Smooth muscle cell (in vitro differentiated cells): ENCODE measurements at regions not wholly inside any gene's neighbourhood (a gene's known extent, or its start where the extent isn't known, plus 50 kb on each side); places are given as distances from the start of the nearest gene placed in this dataset.

Experiments used
- DNase-seq: peaks from one replicate; lab custom pipeline; 2025; ENCODE audit not compliant: unreplicated experiment; lab: John Stamatoyannopoulos, UW
- H2AFZ ChIP-seq: fragments of 200-600 bp; sonication (generic); 2 replicates; pipeline ENCODE4 v1.6.0; 2016; ENCODE audit warnings: antibody characterized with exemption, low read depth, mild to moderate bottlenecking
- H3F3A ChIP-seq: fragments of 200-600 bp; sonication (generic); 2 replicates; pipeline ENCODE4 v1.6.0; 2017; ENCODE audit warnings: antibody characterized with exemption, low read depth
- H3K27ac ChIP-seq: fragments of 200-600 bp; sonication (generic); 2 replicates; pipeline ENCODE4 v1.5.1; 2016; ENCODE audit warnings: low read depth, mild to moderate bottlenecking
- H3K27me3 ChIP-seq: fragments of 200-600 bp; sonication (generic); 2 replicates; pipeline ENCODE4 v1.6.1; 2016; ENCODE audit warnings: low read depth, mild to moderate bottlenecking
- H3K36me3 ChIP-seq: fragments of 200-600 bp; sonication (generic); 2 replicates; pipeline ENCODE4 v1.5.1; 2016; ENCODE audit warnings: low read depth
- H3K4me1 ChIP-seq: fragments of 200-600 bp; sonication (generic); 2 replicates; pipeline ENCODE4 v1.5.1; 2016; ENCODE audit warnings: low read depth
- H3K4me2 ChIP-seq: fragments of 200-600 bp; sonication (generic); 2 replicates; pipeline ENCODE4 v1.6.0; 2016; ENCODE audit warnings: mild to moderate bottlenecking
- H3K4me3 ChIP-seq: fragments of 200-600 bp; sonication (generic); 2 replicates; pipeline ENCODE4 v1.5.1; 2016; ENCODE audit warnings: mild to moderate bottlenecking
- H3K79me2 ChIP-seq: fragments of 200-600 bp; sonication (generic); 2 replicates; pipeline ENCODE4 v1.6.0; 2016; ENCODE audit warnings: low read depth, mild to moderate bottlenecking
- H3K9ac ChIP-seq: fragments of 200-600 bp; sonication (generic); 2 replicates; pipeline ENCODE4 v1.6.0; 2016; ENCODE audit warnings: low read depth
- H3K9me3 ChIP-seq: fragments of 200-600 bp; sonication (generic); replicated peaks from 2 replicates; pipeline ENCODE4 v1.5.1; 2016; ENCODE audit warnings: low read depth
- H4K20me1 ChIP-seq: fragments of 200-600 bp; sonication (generic); 2 replicates; pipeline ENCODE4 v1.6.0; 2016; ENCODE audit warnings: low read depth
- WGBS: methylation state at CpG from one replicate; pipeline ENCODE4 v1.1.7; 2016; ENCODE audit warnings: low lambda C conversion rate; 5-methylcytosine and 5-hydroxymethylcytosine counted together
- TF ChIP-seq, protein P1 (sequence below): fragments of 200-600 bp; sonication (generic); IDR thresholded peaks from 2 replicates; pipeline ENCODE4 v1.5.1; 2017; ENCODE audit warnings: borderline replicate concordance, mild to moderate bottlenecking, antibody characterized with exemption; ENCODE audit not compliant: insufficient read depth, poor library complexity, severe bottlenecking

GRCh38 chr19:32287086-32287485, 58.3 kb upstream of the ZNF507 start:
- Histone ChIP-seq H2AFZ (no peak overlapping the region), H3K27ac (peak overlapping the region; percentile 56), H3K27me3 (peaks cover 29% of the 10 kb centered on the region), H3K9ac (peak overlapping the region; percentile 48), H3K36me3 (no peaks in the 10 kb centered on the region), H3K79me2 (no peaks in the 10 kb centered on the region), H4K20me1 (no peaks in the 10 kb centered on the region), H3K9me3 (no peaks in the 10 kb centered on the region), H3K4me3 (no peak overlapping the region), H3K4me2 (peak overlapping the region; percentile 79), H3K4me1 (no peaks in the 10 kb centered on the region), H3F3A (peaks cover 4% of the 10 kb centered on the region)
- no peak for DNase-seq
- WGBS = 50% methylated on average over 4 of the region's 4 CpGs
- TF ChIP-seq, protein P1, sequence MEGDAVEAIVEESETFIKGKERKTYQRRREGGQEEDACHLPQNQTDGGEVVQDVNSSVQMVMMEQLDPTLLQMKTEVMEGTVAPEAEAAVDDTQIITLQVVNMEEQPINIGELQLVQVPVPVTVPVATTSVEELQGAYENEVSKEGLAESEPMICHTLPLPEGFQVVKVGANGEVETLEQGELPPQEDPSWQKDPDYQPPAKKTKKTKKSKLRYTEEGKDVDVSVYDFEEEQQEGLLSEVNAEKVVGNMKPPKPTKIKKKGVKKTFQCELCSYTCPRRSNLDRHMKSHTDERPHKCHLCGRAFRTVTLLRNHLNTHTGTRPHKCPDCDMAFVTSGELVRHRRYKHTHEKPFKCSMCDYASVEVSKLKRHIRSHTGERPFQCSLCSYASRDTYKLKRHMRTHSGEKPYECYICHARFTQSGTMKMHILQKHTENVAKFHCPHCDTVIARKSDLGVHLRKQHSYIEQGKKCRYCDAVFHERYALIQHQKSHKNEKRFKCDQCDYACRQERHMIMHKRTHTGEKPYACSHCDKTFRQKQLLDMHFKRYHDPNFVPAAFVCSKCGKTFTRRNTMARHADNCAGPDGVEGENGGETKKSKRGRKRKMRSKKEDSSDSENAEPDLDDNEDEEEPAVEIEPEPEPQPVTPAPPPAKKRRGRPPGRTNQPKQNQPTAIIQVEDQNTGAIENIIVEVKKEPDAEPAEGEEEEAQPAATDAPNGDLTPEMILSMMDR = no peak

DNA sequence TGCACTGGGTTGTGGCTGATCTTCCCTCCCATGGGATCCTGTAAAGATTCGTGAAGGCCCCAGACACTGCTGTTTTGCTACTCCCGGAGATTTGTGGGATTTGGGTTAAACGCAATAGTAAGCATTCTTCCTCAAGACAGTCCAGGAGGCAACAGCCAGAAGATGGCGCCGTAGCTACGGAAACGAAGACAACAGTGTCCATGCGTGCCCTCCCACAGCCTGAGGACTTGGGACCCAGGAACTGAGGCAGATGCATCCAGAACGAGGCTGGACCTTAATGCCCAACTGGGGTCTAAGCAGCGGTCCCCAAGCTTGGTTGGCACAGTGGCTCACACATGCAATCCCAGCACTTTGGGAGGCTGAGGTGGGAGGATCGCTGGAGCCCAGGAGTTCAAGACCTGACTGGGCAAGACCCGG, 57.6 kb upstream of the ZNF507 start:
- no peaks in the 10 kb centered on the region for H3K9me3 ChIP-seq
- TF ChIP-seq, protein P1 = peak; percentile 55
- peak overlapping the region; percentile 56 for H3K27ac ChIP-seq
- H3K27me3 ChIP-seq = peaks cover 27% of the 10 kb centered on the region
- no peaks in the 10 kb centered on the region for H3K4me1 ChIP-seq
- H3K9ac ChIP-seq = peak overlapping the region; percentile 48
- no peaks in the 10 kb centered on the region for H3K36me3 ChIP-seq
- WGBS = 24% methylated on average over 12 of the region's 12 CpGs
- peaks cover 4% of the 10 kb centered on the region for H3F3A ChIP-seq
- no peaks in the 10 kb centered on the region for H3K79me2 ChIP-seq
- peak overlapping the region; percentile 27 for H3K4me3 ChIP-seq
- peak overlapping the region; percentile 79 for H3K4me2 ChIP-seq
- H4K20me1 ChIP-seq = no peaks in the 10 kb centered on the region
- H2AFZ ChIP-seq = peak overlapping the region; percentile 74
- peak; percentile 29 for DNase-seq

- H3K4me2 ChIP-seq = no peak overlapping the region
- no peak overlapping the region for H3K4me3 ChIP-seq
- no peak overlapping the region for H3K27ac ChIP-seq
- no peaks in the 10 kb centered on the region for H3K79me2 ChIP-seq
- H3K36me3 ChIP-seq = no peaks in the 10 kb centered on the region
- H3K4me1 ChIP-seq = no peaks in the 10 kb centered on the region
- TF ChIP-seq, protein P1 = no peak
- H3K27me3 ChIP-seq = peaks cover 11% of the 10 kb centered on the region
- H3K9me3 ChIP-seq = no peaks in the 10 kb centered on the region
- no peak overlapping the region for H3K9ac ChIP-seq
- DNase-seq = no peak
- 89% methylated on average over 4 of the region's 4 CpGs for WGBS
- peaks cover 4% of the 10 kb centered on the region for H3F3A ChIP-seq
- no peak overlapping the region for H2AFZ ChIP-seq
- no peaks in the 10 kb centered on the region for H4K20me1 ChIP-seq
Measured at GRCh38 chr19:32289566-32290210, 55.7 kb upstream of the ZNF507 start.

- TF ChIP-seq, protein P1 = no peak
- no peaks in the 10 kb centered on the region for H3K36me3 ChIP-seq
Measured at GRCh38 chr19:32291876-32292275, 53.5 kb upstream of the ZNF507 start.

More at GRCh38 chr19:32291876-32292275, 53.5 kb upstream of the ZNF507 start:
- DNase-seq = no peak
- Histone ChIP-seq H3K4me1 (no peaks in the 10 kb centered on the region), H2AFZ (no peak overlapping the region), H3K9me3 (no peaks in the 10 kb centered on the region), H3K4me2 (no peak overlapping the region), H3K27me3 (no peaks in the 10 kb centered on the region), H3K27ac (no peak overlapping the region), H3F3A (peaks cover 4% of the 10 kb centered on the region), H3K79me2 (no peaks in the 10 kb centered on the region), H3K9ac (no peak overlapping the region), H3K4me3 (no peak overlapping the region), H4K20me1 (no peaks in the 10 kb centered on the region)
- 88% methylated on average over 6 of the region's 6 CpGs for WGBS
